GM19438 (cell line): ENCODE measurements at regions not wholly inside any gene's neighbourhood (a gene's known extent, or its start where the extent isn't known, plus 50 kb on each side); places are given as distances from the start of the nearest gene placed in this dataset.
"Not testable (repeated sequence)": the region's sequence is repeated elsewhere in the genome, so short reads cannot be mapped to it uniquely, and the experiment has no call there.

Source experiments
- ATAC-seq: cut with Tn5 transposase; IDR thresholded peaks from one replicate; pipeline ENCODE4 v1.9.1; 2021; ENCODE audit warnings: low read depth; ENCODE audit not compliant: unreplicated experiment

- no peak for ATAC-seq
Measured at GRCh38 chr5:159576902-159577301, 246.6 kb upstream of the IL12B start.

GRCh38 chr5:159581502-159582249 lies 251.4 kb upstream of the IL12B start:
- no peak for ATAC-seq

- no peak for ATAC-seq
Measured at GRCh38 chr5:159582756-159583541, 252.7 kb upstream of the IL12B start.

- no peak for ATAC-seq
Measured at GRCh38 chr5:159586921-159587320, 256.6 kb upstream of the IL12B start.

- ATAC-seq = no peak
Measured at GRCh38 chr5:159588941-159589340, 258.7 kb upstream of the IL12B start.

GRCh38 chr5:159593518-159594073 lies 263.3 kb upstream of the IL12B start:
- no peak for ATAC-seq

GRCh38 chr5:159595561-159595960 lies 265.3 kb upstream of the IL12B start:
- not testable (repeated sequence) for ATAC-seq

GRCh38 chr5:159601216-159601615 lies 270.9 kb upstream of the IL12B start:
- no peak for ATAC-seq

GRCh38 chr5:159602434-159602833 lies 272.1 kb upstream of the IL12B start:
- no peak for ATAC-seq

- no peak for ATAC-seq
Measured at GRCh38 chr5:159605585-159605984, 275.3 kb upstream of the IL12B start.

GRCh38 chr5:159609359-159609758 lies 279.1 kb upstream of the IL12B start:
- no peak for ATAC-seq

- no peak for ATAC-seq
Measured at GRCh38 chr5:159610966-159611579, 280.8 kb upstream of the IL12B start.

- no peak for ATAC-seq
Measured at GRCh38 chr5:159616952-159617351, 286.7 kb upstream of the IL12B start.

- ATAC-seq = no peak
Measured at GRCh38 chr5:159619826-159620225, 289.5 kb upstream of the IL12B start.

GRCh38 chr5:159620853-159621540 lies 290.7 kb upstream of the IL12B start:
- no peak for ATAC-seq

GRCh38 chr5:159628703-159629102 lies 287.6 kb upstream of the ADRA1B start:
- no peak for ATAC-seq

- no peak for ATAC-seq
Measured at GRCh38 chr5:159629158-159629557, 287.1 kb upstream of the ADRA1B start.

- no peak for ATAC-seq
Measured at GRCh38 chr5:159630545-159630944, 285.7 kb upstream of the ADRA1B start.

GRCh38 chr5:159631001-159631400 lies 285.3 kb upstream of the ADRA1B start:
- no peak for ATAC-seq

GRCh38 chr5:159632866-159633265 lies 283.4 kb upstream of the ADRA1B start:
- no peak for ATAC-seq

- no peak for ATAC-seq
Measured at GRCh38 chr5:159638481-159638880, 277.8 kb upstream of the ADRA1B start.
